Left renal cortex interstitium (tissue), 4 donors: ENCODE measurements at regions not wholly inside any gene's neighbourhood (a gene's known extent, or its start where the extent isn't known, plus 50 kb on each side); places are given as distances from the start of the nearest gene placed in this dataset.

Experiments used
- DNase-seq, 4 donors: peaks; one replicate each; pipeline ENCODE4 v3.0.0-alpha.2; 2013; ENCODE audit warnings: low read depth in 4 of 4, low spot score in 2 of 4, missing footprints in 1 of 4

- DNase-seq = no peak
Measured at GRCh38 chr15:97199393-97200051, 761.0 kb upstream of the ARRDC4 start.

GRCh38 chr15:97200161-97200560 lies 760.3 kb upstream of the ARRDC4 start:
- no peak for DNase-seq

GRCh38 chr15:97210277-97210676 lies 750.2 kb upstream of the ARRDC4 start:
- DNase-seq = no peak

GRCh38 chr15:97215629-97216028 lies 744.9 kb upstream of the ARRDC4 start:
- DNase-seq = no peak

- no peak for DNase-seq
Measured at GRCh38 chr15:97224191-97224641, 736.3 kb upstream of the ARRDC4 start.

- DNase-seq = peak; percentile 80 to 91 (median 87)
Measured at GRCh38 chr15:97234851-97235610, 725.5 kb upstream of the ARRDC4 start.

GRCh38 chr15:97235611-97235985 lies 724.9 kb upstream of the ARRDC4 start:
- no peak for DNase-seq

- peak in 2 of 4 donors; percentile 29 to 56 for DNase-seq
Measured at GRCh38 chr15:97236140-97236539, 724.4 kb upstream of the ARRDC4 start.

GRCh38 chr15:97237160-97237559 lies 723.3 kb upstream of the ARRDC4 start:
- peak in 1 of 4 donors; percentile 55 for DNase-seq

- DNase-seq = no peak
Measured at GRCh38 chr15:97248376-97248775, 712.1 kb upstream of the ARRDC4 start.

- no peak for DNase-seq
Measured at GRCh38 chr15:97259943-97260342, 700.6 kb upstream of the ARRDC4 start.

GRCh38 chr15:97301166-97301565 lies 659.3 kb upstream of the ARRDC4 start:
- no peak for DNase-seq

- DNase-seq = no peak
Measured at GRCh38 chr15:97316362-97316761, 644.1 kb upstream of the ARRDC4 start.

GRCh38 chr15:97317163-97317562 lies 643.3 kb upstream of the ARRDC4 start:
- DNase-seq = no peak

GRCh38 chr15:97319291-97319690 lies 641.2 kb upstream of the ARRDC4 start:
- peak; percentile 18 to 66 (median 36) for DNase-seq

GRCh38 chr15:97346221-97346620 lies 614.3 kb upstream of the ARRDC4 start:
- DNase-seq = no peak

GRCh38 chr15:97350813-97351212 lies 609.7 kb upstream of the ARRDC4 start:
- DNase-seq = no peak

- no peak for DNase-seq
Measured at GRCh38 chr15:97383516-97383915, 577.0 kb upstream of the ARRDC4 start.

- no peak for DNase-seq
Measured at GRCh38 chr15:97386940-97387339, 573.6 kb upstream of the ARRDC4 start.

GRCh38 chr15:97401195-97401594 lies 559.3 kb upstream of the ARRDC4 start:
- no peak for DNase-seq

GRCh38 chr15:97401970-97402369 lies 558.5 kb upstream of the ARRDC4 start:
- no peak for DNase-seq

GRCh38 chr15:97406841-97407240 lies 553.7 kb upstream of the ARRDC4 start:
- DNase-seq = no peak
